NT2/D1 (cell line): ENCODE measurements at regions not wholly inside any gene's neighbourhood (a gene's known extent, or its start where the extent isn't known, plus 50 kb on each side); places are given as distances from the start of the nearest gene placed in this dataset.
"Not testable (repeated sequence)": the region's sequence is repeated elsewhere in the genome, so short reads cannot be mapped to it uniquely, and the experiment has no call there.

Source experiments
- DNase-seq: peaks from one replicate; pipeline ENCODE4 v3.0.0-alpha.2; 2011; ENCODE audit warnings: low read depth, low spot score
- H3K27me3 ChIP-seq: 2 replicates; pipeline ENCODE4 v1.6.0; 2011; ENCODE audit warnings: mild to moderate bottlenecking; ENCODE audit not compliant: insufficient read length, insufficient read depth
- H3K36me3 ChIP-seq: 2 replicates; pipeline ENCODE4 v1.6.1; 2011; ENCODE audit warnings: mild to moderate bottlenecking, low read length, mixed read lengths; ENCODE audit not compliant: insufficient read depth, insufficient read length
- H3K4me1 ChIP-seq: 2 replicates; pipeline ENCODE4 v1.5.1; 2011; ENCODE audit not compliant: insufficient read depth, insufficient read length
- H3K4me3 ChIP-seq: 2 replicates; pipeline ENCODE4 v1.5.1; 2011; ENCODE audit warnings: low read depth; ENCODE audit not compliant: insufficient read length
- H3K9ac ChIP-seq: 2 replicates; pipeline ENCODE4 v1.6.0; 2011; ENCODE audit warnings: low read depth; ENCODE audit not compliant: insufficient read length
- H3K9me3 ChIP-seq: 2 replicates; pipeline ENCODE4 v1.5.1; 2011; ENCODE audit warnings: mild to moderate bottlenecking, low read length; ENCODE audit not compliant: insufficient read depth
- SUZ12 ChIP-seq: IDR thresholded peaks from 2 replicates; pipeline ENCODE4 v1.6.1; 2011; ENCODE audit not compliant: insufficient read length, insufficient read depth; ENCODE audit errors: extremely low read depth
- YY1 ChIP-seq: IDR thresholded peaks from 2 replicates; pipeline ENCODE4 v1.6.1; 2011; ENCODE audit not compliant: insufficient read length, insufficient read depth
- ZNF274 ChIP-seq: IDR thresholded peaks from 2 replicates; pipeline ENCODE4 v1.6.1; 2011; ENCODE audit warnings: mild to moderate bottlenecking, low read depth, low read length

- no peaks in the 10 kb centered on the region for H3K27me3 ChIP-seq
- no peaks in the 10 kb centered on the region for H3K36me3 ChIP-seq
- DNase-seq = no peak
- no peak overlapping the region for H3K9ac ChIP-seq
- TF ChIP-seq ZNF274 = no peak
- TF ChIP-seq YY1 = no peak
- TF ChIP-seq SUZ12 = no peak
- no peak overlapping the region for H3K4me3 ChIP-seq
- H3K9me3 ChIP-seq = no peaks in the 10 kb centered on the region; the same call in 1 of the 2 replicates
- H3K4me1 ChIP-seq = no peaks in the 10 kb centered on the region
These were observed 86.3 kb downstream of the VCPKMT start for GRCh38 chr14:50030036-50030435.

- H3K4me1 ChIP-seq, H3K9me3 ChIP-seq, H3K36me3 ChIP-seq, H3K9ac ChIP-seq, DNase-seq, H3K27me3 ChIP-seq, H3K4me3 ChIP-seq: not testable (repeated sequence)
These were observed 85.5 kb downstream of the VCPKMT start for GRCh38 chr14:50030911-50031310.

DNA sequence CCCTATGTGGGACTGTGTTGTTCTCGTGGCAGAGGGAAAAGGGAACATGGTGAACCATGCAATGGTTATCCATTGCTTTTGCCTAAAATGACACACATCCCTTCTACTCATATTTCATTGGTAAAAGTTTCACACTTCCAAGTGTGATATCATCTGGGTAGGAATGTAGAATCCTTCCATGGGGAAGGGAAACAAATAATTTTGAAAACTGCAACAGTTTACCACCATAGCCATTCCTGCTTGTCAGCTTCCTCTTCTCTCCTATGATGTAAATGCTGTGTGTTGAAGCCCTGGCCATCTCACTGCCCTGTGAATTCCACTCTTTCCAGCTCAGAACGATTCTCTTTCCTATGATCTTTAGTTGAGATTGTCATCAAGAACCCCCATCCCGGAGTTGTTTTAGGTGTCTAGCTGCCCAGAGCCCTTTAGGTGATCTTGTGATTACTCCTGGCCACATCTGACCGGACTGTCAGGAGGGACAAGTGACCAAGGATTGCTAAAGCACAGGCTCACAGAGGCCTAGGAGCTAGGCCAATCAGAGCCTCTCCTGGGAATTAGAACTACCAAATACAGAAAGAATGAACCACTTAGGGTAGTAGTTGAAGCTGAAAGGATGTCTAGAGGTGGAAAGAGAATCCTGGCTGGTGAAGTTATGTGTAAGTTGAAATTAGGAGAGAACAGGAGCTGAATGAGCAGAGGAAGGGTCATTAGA is 84.6 kb downstream of the VCPKMT start:
- H3K9ac ChIP-seq = no peak overlapping the region
- no peak overlapping the region for H3K4me3 ChIP-seq
- TF ChIP-seq ZNF274 (no peak), YY1 (no peak), SUZ12 (no peak)
- H3K36me3 ChIP-seq = no peaks in the 10 kb centered on the region
- H3K27me3 ChIP-seq = no peaks in the 10 kb centered on the region
- H3K9me3 ChIP-seq = no peaks in the 10 kb centered on the region
- no peaks in the 10 kb centered on the region for H3K4me1 ChIP-seq
- DNase-seq = no peak

- H3K27me3 ChIP-seq, H3K36me3 ChIP-seq, H3K9ac ChIP-seq, H3K4me3 ChIP-seq, DNase-seq, H3K9me3 ChIP-seq, H3K4me1 ChIP-seq: not testable (repeated sequence)
These were observed 83.8 kb downstream of the VCPKMT start for GRCh38 chr14:50032462-50033167.

- no peak for DNase-seq
- no peaks in the 10 kb centered on the region for H3K4me1 ChIP-seq
These were observed 81.2 kb downstream of the VCPKMT start for GRCh38 chr14:50035214-50035613.

DNA sequence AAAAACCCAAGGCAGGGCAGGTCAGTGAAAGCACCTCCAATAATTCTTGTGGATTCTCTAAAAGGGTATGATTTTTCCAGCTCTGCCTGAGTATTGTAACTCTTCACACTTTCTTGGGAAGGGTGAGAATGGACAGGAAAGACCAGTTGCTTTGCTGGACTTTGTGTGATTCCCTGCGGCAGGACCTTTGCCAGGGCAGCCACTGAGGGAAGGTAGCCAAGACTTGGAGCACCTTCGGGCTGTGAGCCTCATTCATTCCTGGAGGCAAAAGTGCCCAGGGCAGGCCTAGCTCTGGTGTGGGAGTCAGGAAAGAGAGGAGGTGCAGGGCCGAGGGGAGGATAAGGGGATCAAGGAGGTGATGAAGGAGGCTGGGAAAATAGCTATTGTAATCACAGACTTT is 80.2 kb downstream of the VCPKMT start:
- Histone ChIP-seq H3K36me3 (no peaks in the 10 kb centered on the region), H3K9me3 (no peaks in the 10 kb centered on the region), H3K27me3 (no peaks in the 10 kb centered on the region), H3K4me1 (no peaks in the 10 kb centered on the region), H3K9ac (no peak overlapping the region), H3K4me3 (no peak overlapping the region)
- no peak for DNase-seq
- TF ChIP-seq YY1 (no peak), SUZ12 (no peak), ZNF274 (no peak)

More at GRCh38 chr14:50035214-50035613, 81.2 kb downstream of the VCPKMT start:
- Histone ChIP-seq H3K36me3 (no peaks in the 10 kb centered on the region), H3K27me3 (no peaks in the 10 kb centered on the region), H3K9ac (no peak overlapping the region), H3K4me3 (no peak overlapping the region), H3K9me3 (no peaks in the 10 kb centered on the region)
- TF ChIP-seq YY1 (no peak), ZNF274 (no peak), SUZ12 (no peak)

DNA sequence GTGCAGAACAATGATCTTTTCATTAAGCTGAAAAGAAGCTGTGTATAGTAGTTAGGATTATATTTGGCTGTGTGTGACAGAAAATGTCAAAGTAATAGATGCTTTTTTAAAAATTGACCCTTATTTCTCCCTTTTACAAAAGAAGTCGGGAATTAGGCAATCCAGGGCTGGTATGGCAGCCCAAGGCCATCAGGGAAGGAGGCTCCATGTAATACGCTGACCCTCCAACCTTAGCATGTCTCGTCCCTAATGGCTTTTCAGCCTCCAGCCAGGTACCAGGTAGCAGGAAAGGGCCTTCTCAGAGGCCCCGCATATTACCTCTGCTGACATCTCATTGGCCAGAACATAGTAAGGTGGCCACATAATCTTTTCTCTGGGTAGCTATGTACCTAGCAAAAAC is 79.7 kb downstream of the VCPKMT start:
- DNase-seq = no peak
- H3K9ac ChIP-seq = no peak overlapping the region
- H3K4me1 ChIP-seq = no peaks in the 10 kb centered on the region
- no peaks in the 10 kb centered on the region for H3K9me3 ChIP-seq
- no peaks in the 10 kb centered on the region for H3K36me3 ChIP-seq
- H3K27me3 ChIP-seq = no peaks in the 10 kb centered on the region
- no peak overlapping the region for H3K4me3 ChIP-seq
- TF ChIP-seq SUZ12 (no peak), ZNF274 (no peak)
